ENCODE measurements at regions not wholly inside any gene's neighbourhood (a gene's known extent, or its start where the extent isn't known, plus 50 kb on each side); places are given as distances from the start of the nearest gene placed in this dataset.
"Not testable (repeated sequence)": the region's sequence is repeated elsewhere in the genome, so short reads cannot be mapped to it uniquely, and the experiment has no call there.

DNA sequence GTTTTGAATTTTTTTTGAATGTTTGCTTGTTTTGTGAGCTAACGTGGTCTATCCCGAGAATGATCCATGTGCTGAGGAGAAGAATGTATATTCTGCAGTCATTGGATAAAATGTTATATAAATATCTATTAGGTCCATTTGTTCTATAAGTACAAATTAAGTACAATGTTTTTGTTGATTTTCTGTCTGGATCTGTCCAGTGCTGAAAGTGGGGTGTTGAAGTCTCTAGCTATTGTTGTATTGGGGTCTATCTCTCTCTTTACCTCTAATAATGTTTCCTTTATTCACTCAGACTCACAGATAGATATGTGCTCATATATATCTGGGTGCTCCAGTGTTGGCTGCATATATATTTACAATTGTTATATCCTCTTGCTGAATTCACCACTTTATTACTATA is 144.8 kb upstream of the SETMAR start:
- no peak for DNase-seq

DNA sequence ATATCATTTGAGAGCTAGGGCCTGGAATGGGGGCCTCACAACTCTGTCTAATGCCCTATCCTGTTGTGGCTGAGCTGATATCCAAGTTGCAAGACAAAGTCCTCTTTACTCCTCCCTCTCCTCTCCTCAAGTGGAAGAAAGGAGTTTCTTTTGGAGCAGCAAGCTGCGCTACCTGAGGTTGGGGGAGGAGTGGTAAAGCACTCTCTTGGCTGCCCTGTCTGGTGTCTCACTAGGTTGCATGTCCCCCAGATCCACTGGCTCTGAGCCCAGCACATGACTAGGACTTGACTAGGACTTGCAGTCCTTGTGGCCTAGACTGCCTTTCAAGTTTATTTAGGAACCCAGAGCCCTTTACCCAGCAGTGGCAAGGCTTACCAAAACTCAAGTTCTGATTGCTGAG is 141.1 kb upstream of the SETMAR start:
- no peak for DNase-seq

DNA sequence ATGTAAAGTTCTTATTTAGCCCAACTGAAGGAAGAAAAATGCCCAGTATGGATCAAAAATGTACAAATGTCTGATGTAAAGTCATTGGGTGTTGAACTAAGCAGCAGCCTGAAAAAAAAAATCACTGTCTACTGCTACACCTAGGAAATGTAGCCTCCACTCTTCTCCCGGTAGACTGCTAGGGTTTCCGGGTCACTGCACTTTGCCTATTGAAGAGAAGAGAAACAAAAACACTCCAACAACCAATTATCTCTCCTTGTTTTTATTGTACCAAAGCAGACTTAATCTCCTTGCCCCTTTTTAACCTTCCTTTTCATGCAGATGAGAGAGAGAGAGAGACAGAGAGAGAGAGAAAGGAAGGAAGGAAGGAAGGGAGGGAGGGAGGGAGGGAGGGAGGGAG is 140.2 kb upstream of the SETMAR start:
- DNase-seq = no peak

DNA sequence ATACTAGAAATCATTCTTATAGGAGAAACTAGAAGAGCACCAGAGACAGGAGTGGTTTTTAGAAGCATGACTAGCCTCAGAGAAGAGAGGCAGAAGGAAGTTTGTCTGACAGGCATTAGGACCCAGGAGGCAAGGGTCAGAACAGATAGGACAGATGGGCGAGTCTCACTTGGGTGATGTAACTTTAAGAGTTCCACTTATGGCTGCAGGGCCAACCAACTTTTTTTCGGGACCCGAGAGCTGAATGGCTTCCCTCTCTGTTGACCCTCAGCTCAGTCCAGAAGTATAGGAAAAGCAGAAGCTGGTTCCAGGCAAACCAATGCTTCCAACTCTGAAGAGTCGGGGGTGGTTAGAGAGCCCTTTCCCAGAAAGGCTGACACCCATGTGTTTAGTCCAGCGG is 136.6 kb upstream of the SETMAR start:
- no peak for DNase-seq

DNA sequence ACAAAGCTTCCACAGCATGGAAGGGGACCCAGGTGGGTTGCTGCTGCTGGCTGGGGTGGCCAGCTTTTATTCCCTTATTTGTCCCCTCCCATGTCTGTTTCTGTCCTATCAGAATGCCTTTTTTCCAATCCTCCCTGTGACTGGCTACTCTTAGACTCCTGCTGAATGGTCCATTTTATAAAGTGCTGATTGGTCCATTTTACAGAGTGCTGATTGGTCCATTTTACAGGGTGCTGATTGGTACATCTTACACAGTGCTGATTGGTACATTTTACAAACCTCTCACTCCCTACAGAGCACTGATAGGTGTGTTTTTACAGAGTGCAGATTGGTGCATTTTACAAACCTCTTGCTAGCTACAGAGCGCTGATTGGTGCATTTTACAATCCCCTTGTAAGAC is 135.9 kb upstream of the SETMAR start:
- not testable (repeated sequence) for DNase-seq

DNA sequence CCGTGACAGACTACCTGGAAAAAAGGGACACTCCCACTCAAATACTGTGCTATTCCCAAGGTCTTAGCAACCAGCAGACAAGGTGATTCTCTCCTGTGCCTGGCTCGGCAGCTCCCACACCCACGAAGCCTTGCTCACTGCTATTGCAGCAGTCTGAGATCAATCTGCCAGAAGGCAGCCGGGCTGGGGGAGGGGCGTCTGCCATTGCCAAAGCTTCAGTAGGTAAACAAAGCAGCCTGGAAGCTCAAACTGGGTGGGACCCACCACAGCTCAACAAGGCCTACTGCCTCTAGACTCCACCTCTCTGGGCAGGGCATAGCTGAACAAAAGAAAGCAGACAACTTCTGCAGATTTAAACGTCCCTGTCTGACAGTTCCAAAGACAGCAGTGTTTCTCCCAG is 128.4 kb upstream of the SETMAR start:
- DNase-seq = no peak

DNA sequence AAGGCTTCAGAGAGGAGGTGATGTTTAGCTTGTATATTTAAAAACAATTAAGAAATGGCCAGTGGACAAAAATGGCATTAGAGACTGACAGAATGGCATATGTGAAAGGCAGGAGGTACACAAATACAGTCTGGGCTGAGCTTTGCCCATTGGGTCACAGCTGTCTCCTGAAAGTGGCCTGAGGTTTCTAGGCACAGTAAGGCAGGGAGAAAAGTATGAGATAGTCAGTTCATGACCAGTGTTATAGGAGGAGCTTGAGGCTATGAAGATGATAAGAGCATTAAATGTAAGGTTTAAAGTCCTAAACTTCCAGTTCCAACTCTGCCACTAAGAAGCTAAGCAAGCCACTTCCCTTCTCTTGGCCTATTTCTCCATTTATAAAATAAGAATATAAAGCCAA is 111.2 kb upstream of the SETMAR start:
- DNase-seq = no peak

DNA sequence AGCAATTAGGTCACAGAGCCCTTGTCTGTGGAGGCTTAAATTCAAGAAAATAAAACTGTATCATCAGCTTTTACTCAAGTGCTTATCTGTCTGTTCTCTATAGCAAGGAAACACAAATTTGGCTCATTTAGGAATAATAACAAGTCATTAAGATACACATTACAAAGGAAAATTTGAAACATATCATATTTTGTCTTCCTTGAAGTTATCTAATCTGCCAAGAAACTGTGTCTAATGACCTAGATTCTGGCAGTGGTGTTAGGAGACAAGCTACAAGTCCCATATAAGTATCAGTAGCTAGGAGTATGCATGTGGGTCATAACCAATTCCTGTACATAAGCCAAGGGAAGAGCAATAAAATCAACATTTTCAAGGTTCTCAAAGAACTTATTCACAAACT is 108.2 kb upstream of the SETMAR start:
- DNase-seq = no peak

DNA sequence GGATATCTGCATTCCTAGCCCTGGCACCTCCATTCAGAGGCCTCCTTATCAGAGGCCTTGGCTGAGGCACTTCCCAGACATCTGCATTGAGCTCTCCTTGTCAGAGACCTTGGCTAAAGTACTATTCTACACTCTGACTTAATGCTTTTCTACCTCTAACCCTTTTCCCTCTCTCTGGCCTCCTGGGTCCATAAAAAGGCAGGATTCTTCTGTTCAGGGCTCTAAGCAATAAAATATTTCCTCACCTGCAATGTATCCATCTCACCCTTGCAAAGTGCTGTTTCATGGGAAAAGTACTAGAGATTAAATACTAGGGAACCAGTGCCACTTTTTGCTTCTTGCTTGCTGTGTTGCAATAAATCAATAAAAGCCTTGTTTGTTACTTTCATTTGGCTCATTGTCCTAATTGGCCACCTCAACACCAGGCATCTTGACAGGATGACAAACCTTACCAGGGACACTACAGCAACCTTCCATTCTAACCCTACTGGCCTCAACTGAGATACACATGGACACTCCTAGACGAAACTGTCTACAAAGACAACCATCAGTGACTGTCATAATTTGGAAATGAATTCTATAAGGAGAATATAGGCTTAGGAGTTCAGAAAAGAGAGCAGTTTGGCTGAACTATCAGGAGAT is 106.5 kb upstream of the SETMAR start:
- DNase-seq = no peak

DNA sequence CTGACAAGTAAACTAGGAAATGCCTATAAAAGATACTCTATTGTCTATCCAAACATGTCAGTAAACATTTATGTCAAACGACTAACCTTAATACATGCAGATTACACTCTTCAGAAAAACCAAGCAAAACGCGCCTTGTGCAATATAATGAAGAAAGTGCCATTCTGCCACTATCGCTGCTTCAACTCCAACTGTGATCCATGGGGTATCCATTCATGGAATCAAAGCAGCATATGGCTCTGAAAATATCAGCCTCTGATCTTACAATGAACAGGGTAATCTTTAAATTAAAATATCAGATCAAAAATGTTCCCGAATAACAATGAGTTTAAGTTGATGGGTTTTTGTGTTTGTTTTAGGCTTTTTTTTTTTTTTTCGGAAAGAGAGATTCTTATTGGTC is 105.5 kb upstream of the SETMAR start:
- DNase-seq = no peak

DNA sequence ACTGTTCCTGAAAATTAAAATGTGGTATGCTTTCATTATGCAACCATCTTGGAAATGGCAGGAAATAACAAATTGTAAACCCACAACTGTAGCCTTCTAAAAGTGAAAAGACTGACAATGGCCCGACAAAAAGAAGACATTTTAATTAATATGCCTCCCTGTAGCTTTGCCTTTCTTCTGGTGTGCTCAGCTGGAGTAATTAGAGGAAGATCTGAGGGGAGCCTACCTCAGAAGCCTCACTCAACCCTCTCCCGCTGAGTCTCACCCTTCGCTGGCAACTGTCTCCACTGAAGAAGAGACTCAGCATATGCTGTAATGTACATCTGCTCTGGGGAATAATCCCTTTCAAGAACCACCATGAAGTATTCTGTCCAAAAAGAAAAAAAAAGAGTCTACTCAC is 104.7 kb upstream of the SETMAR start:
- no peak for DNase-seq

DNA sequence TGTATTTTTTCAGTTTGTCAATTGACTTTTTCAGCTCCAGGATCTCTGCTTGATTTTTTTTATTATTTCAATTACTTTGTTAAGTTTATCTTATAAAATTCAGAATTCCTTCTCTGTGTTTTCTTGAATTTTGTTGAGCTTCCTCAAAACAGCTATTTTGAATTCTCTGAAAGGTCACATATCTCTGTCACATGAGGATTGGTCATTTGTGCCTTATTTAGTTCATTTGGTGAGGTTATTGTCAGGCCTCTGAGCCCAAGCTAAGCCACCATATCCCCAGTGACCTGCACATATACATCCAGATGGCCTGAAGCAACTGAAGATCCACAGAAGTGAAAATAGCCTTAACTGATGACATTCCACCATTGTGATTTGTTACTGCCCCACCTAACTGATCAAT is 98.4 kb upstream of the SETMAR start:
- DNase-seq = not testable (repeated sequence)

DNA sequence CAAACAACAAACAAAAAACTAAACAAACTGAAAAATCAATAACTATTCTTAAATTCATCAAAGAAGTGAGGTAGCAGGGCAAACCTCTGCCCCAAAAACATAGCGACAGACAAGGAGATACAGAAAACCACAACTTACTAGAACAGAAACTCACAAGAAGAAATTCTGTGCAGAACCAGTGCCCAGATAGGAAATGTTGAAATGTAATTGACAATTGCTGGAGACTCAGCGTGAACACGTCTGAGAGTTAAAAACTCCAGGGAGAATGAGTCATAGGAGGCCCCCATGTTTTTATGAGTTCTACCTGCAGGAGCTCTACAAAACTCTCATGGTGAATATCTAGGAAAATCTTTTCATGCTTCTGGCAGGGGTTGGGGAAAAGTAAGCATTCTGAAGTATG is 95.5 kb upstream of the SETMAR start:
- DNase-seq = no peak

DNA sequence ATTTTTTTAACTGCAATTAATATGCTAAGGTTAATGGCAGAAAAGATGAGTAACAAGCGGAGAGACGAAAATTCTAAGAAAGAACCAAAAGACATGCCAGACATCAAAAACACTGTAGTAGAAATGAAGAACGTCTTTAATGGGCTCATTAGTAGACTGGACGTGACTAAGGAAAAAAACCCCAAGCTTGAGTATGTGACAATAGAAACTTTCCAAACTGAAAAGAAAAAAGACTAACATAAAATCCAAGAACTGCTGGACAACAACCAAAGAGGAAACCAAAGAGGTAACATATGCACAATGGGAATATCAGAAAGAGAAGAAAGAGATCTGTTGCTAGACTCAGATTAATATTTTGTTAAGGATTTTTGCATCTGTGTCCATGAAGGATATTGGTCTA is 94.6 kb upstream of the SETMAR start:
- no peak for DNase-seq

DNA sequence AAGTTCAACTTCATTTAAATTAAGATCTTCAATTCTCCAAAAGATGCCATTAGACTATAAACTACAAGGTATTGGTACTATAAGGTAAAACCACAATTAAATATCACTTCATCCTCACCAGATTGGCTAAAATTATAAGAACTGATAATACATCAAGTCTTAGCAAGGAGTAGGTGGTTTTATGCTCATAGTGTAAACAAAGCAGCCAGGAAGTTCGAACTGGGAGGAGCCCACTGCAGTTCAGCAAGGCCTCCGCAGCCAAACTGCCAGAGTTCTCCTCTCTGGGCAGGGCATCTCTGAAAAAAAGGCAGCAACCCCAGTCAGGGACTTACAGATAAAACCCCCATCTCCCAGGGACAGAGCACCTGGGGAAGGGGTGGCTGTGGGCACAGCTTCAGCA is 91.6 kb upstream of the SETMAR start:
- no peak for DNase-seq

DNA sequence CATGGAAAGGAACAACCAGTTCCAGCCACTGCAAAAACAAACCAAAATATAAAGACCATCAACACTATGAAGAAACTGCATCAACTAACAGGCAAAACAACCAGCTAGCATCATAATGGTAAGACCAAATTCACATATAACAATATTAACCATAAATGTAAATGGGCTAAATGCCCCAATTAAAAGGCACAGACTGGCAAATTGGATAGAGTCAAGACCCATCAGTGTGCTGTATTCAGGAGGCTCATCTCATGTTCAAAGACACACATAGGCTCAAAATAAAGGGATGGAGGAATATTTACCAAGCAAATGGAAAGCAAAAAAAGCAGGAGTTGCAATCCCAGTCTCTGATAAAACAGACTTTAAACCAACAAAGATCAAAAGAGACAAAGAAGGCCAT is 89.7 kb upstream of the SETMAR start:
- not testable (repeated sequence) for DNase-seq

DNA sequence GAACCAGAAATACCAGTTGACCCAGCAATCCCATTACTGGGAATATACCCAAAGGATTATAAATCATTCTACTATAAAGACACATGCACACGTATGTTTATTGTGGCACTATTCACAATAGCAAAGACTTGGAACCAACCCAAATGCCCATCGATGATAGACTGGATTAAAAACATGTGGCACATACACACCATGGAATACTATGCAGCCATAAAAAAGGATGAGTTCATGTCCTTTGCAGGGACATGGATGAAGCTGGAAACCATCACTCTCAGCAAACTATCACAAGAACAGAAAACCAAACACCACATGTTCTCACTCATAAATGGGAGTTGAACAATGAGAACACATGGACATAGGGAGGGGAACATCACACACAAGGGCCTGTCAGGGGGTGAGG is 86.2 kb upstream of the SETMAR start:
- not testable (repeated sequence) for DNase-seq

DNA sequence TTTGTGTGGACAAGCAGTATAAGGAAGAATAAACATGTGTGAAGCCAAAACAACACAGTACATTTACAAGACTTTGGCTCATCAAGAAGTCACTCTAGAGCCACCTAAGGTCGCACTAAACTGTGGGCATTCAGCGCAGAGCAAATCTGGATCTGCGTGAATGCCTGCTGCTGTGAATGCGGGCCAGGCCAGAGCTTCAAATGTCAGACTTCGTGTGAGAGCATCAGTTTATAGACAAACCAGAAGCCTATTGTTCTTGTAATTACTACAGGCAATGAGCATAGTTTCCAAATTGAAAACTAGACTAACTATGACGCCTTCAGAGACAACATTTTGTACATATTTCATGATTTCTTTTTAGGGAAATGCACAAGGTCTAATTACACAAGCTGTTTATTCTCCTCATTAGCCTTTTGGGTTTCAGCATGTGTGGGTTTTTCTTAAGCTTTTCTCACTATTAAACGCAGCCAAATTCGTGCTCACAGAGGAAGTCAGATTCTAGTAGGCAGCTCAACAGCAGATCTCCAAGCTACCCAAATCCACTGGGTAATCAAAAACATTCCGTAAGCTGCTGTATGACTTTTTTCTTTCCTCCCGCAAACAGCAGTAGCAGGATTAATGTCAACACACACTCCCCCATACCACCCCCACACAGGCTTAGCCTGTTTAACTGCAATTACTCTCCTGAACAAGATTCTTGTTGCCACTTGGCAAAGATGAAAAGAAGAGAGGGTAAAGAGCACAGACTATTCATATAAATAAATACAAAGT is 84.5 kb upstream of the SETMAR start:
- no peak for DNase-seq

DNA sequence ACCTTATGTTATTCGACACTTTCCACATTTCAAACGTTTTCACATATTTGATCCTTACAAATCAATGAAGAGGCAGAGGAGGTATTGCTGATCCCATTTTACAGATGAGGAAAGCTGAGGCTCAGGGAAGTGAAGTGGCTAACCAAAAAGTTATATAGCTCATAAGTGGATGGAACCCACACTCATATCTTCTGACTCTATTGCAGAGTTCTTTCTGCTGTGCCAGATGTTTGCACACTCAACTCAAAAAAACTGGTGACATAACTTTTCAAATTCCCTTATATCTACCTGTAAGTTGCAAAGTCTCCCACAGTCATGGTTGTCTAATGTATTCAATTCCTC is 84.0 kb upstream of the SETMAR start:
- no peak for DNase-seq

DNA sequence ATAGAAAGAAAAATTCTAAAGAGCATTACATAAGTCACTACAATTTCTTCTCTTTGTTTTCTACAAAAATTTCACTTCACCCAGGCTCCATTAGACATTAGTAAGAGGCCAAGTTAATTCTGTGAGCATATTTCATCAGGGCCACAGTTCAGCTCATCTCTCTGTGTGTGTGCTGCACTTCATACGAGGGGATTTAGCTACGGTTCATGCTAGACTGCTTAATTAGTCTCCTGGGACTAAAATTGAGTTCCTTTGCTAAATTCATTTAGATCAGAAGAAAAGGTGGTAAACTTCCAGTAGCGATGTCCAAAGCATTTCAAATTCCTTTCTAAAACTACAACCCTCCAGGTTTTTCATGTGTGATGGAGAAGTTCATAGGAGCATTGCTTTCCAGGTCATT is 83.1 kb upstream of the SETMAR start:
- no peak for DNase-seq

DNA sequence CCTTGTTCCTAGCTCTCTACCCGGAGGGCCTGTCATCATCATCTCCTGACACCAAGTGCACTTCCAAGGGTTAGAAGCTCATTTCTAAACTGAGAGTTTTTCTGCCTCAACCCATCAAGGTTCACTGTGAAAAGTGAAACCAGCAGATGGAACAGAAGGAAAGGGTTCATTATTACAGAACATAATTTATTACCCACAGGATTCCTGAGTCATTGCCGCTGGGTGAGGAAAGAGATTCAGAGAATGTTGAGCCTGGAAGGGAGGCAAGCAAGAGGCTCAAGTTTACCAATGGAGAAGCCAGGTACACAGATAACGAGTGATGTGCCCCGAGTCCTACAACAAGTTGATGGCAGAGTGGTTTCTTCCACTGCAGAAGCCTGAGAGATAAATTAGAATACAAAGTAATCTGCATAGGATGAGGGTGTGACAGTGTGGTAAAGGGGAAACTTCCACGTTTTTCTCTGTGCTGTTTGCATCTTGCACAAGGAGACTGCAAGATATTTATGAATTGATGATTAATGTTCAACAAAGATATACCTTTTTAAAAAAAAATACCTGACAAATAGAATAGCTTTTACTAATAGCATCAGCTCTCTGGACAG is 80.5 kb upstream of the SETMAR start:
- DNase-seq = no peak

DNA sequence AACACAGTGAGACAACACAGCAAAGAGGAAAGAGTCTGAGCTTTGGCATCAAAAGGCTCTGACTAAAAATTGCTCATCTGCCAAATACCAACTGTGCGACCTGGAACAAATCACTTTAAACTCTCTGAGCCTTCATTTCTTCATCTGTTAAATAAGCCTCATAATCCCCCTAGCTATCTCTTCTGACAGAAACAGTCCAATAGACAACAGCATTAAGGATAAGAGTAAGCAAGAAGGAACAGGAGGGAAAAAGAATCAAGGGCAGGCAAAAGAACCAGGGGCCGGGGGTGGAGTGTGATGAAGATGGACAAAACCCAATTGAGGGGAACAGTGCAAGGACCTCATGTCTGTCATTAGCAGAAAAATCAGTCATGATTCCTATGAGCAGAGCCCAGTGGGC is 79.4 kb upstream of the SETMAR start:
- DNase-seq = no peak

DNA sequence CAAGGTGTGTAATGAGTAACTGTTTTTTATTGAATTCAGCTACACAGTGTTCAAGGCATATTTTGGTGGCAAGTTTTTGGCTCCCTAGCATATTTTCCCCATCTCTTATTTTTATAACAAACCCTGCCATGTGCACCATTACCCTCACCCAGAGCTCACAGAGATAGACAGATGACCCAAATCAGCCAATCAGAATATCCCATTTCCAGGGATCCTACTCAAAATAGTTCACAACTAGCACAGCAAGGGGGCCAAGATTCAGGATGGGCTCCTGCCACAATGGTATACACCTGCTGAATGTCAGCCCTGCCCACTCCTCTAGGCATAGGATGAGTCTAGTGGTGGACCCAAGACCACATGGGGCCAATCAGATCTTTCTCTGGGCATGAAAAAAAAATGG is 78.8 kb upstream of the SETMAR start:
- no peak for DNase-seq

DNA sequence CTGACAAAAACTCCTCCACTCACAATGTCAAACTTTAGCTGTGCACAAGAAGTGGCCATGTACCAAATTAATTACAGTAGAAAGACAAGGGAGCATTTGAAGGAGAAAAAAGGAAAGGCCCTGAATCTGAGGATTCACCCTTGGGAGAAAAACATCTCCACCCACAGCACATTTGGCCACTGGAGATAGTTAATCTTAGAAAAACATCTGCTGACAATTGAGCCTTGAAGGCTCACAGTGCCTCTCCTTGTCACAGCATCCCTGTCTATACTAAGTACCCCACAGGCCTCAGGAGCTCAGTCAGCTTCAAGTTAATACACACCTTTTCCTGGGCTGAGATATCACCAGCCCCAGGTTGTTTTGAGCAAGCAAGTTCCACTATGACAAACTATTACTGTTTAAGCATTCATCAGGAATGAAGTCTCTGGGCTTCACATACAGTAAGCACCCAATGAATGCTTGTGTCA is 78.1 kb upstream of the SETMAR start:
- no peak for DNase-seq

DNA sequence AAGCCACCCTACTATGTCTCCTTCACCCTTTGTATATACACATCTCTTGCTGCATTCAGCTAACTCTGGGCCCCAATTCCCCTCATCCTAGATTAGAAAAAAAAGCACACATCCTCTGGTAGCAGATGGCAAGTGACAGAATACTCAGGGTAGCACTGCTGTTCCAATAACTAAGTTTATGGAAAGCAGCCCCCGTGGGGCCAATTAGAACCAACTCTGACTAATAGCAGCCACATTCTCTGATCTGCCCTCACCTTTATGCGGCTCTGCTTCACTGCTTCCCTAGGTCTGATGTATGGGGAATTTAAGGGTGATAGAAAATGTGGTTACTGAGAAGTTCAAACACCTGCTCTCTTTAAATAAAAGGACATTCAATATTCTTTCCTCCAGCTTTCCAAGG is 74.9 kb upstream of the SETMAR start:
- DNase-seq = no peak

Data from NCI-H2081 (cell line).